ENCODE measurements at regions not wholly inside any gene's neighbourhood (a gene's known extent, or its start where the extent isn't known, plus 50 kb on each side); places are given as distances from the start of the nearest gene placed in this dataset.

DNA sequence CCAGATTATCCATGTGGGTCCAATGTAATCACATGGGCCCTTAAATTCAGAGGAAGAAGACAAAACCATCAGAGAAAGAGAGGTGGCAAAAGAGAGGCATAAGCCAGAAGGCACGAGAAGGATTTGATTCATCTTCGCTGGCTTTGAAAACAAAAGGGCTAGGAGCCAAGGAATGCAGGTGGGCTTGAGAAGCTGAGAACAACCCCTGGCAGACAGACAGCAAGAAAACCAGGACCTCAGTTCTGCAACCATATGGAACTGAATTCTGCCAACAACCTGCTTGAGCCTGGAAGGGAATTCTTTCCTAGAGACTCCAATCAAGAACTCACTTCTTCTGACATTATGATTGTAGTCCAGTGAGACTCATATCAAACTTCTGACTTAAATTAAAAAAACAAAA, 1531.8 kb downstream of the PCDH7 start:
- no peak for DNase-seq
- intact Hi-C loops (cut with DNase I): no loop called here

- no peak for DNase-seq
- intact Hi-C loops (cut with DNase I): no loop called here
Measured at GRCh38 chr4:32254216-32254615, 1534.0 kb downstream of the PCDH7 start.

- no peak for DNase-seq
- intact Hi-C loops (cut with DNase I): no loop called here
Measured at GRCh38 chr4:32258986-32259385, 1538.8 kb downstream of the PCDH7 start.

DNA sequence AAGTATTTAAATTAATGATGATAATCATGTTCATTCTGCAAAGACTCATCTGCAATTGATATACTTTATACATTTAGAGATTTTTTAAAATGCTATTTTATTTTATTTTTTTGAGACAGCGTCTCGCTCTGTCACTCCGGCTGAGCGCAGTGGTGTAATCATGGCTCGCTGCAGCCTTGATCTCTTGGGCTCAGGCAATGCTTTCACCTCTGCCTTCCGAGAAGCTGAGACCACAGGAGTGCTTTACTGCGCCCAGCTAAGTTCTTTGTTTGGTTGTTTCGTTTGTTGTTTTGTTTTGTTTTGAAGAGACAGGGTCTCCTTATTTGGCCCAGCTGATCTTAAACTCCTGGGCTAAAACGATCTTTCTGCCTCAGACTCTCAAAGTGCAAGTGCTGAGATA, 1541.0 kb downstream of the PCDH7 start:
- no peak for DNase-seq
- intact Hi-C loops (cut with DNase I): no loop called here

DNA sequence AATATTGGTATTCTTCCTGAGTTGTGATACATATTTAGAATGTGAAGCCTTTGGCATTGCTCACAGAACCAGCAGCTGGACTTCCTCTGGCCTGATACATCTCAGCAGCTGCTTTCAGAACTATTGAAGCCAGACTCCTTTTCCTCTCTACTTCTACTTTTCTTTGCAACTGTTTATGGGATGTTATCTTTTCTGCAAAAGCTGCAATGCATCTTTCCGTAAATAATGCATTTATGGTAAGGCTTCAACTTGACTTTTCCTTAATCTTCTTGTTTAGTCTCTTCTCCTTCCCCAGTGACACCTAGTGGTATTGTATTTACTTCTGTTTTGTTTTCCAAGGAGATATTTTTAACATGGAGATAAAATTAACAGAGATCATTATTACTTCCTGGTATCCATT, 1548.7 kb downstream of the PCDH7 start:
- DNase-seq: no peak

GRCh38 chr4:32290102-32290501, 1569.9 kb downstream of the PCDH7 start:
- intact Hi-C loops (cut with DNase I): no loop called here
- no peak for DNase-seq

More for the DNA sequence above, 1548.7 kb downstream of the PCDH7 start:
- intact Hi-C loops (cut with DNase I): no loop called here

- intact Hi-C loops (cut with DNase I): no loop called here
- no peak for DNase-seq
Measured at GRCh38 chr4:32318926-32319325, 1598.8 kb downstream of the PCDH7 start.

DNA sequence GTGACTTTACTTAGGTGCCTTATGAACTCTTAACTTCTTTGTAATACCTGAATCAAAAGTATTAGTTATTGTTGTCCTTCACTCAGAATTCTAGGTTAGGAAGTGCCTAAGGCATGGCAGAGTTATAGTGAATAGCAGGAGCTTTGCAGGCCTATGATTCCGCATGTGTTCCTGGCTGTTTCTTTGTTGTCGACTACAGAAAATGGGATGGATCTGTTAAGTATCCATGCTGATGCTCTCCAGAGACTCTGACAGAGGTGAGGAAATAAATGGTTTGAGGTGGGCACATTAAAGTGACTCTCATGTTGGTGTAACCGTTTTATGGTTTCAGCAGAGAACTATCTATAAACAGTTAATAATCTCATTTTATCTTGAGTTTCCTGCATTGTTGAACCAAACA, 1601.3 kb downstream of the PCDH7 start:
- intact Hi-C loops (cut with DNase I): no loop called here

DNA sequence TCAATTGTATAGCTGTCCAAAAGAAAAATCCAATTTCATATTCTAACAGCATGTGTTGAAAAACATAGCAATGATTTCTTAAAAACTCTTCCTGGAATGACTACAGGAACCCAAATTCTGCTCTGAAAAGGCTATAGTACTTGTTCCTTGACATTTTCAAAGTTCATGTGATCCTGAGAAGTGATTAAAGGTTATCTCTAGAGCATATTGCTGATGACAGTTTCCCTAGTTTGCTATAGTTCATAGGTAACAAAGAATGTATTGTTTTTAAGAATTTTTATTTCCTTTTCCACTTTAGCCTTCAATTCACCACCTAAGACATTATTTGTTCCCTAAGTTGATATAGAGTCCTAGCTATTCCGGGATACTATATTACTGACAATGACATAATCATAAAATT, 1614.6 kb downstream of the PCDH7 start:
- DNase-seq: no peak

More for the DNA sequence above, 1601.3 kb downstream of the PCDH7 start:
- DNase-seq: no peak

GRCh38 chr4:32337403-32337802, 1617.2 kb downstream of the PCDH7 start:
- intact Hi-C loops (cut with DNase I): no loop called here
- no peak for DNase-seq

More for the DNA sequence above, 1614.6 kb downstream of the PCDH7 start:
- intact Hi-C loops (cut with DNase I): no loop called here

GRCh38 chr4:32340591-32340990, 1620.4 kb downstream of the PCDH7 start:
- no peak for DNase-seq
- intact Hi-C loops (cut with DNase I): no loop called here

- intact Hi-C loops (cut with DNase I): no loop called here
Measured at GRCh38 chr4:32341342-32341741, 1621.2 kb downstream of the PCDH7 start.

DNA sequence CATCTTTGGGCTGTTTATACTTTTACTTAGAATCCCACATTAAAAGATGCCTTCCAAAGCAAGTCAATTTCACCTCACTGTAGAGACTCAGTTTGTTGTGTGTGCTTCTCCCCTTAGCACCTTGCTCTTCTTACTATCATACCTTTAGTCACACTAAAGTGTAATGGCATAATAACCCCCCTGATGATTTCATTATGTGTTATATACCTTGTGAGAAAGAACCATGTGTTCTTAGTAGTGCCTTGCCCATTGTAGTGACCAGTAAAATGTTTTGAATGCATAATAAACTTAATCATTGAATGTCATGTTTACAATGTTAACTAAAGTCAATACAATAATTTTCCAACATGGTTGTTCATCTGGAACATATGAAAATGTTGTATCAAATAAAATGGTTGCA, 1621.9 kb downstream of the PCDH7 start:
- no peak for DNase-seq
- intact Hi-C loops (cut with DNase I): no loop called here

More at GRCh38 chr4:32341342-32341741, 1621.2 kb downstream of the PCDH7 start:
- no peak for DNase-seq

DNA sequence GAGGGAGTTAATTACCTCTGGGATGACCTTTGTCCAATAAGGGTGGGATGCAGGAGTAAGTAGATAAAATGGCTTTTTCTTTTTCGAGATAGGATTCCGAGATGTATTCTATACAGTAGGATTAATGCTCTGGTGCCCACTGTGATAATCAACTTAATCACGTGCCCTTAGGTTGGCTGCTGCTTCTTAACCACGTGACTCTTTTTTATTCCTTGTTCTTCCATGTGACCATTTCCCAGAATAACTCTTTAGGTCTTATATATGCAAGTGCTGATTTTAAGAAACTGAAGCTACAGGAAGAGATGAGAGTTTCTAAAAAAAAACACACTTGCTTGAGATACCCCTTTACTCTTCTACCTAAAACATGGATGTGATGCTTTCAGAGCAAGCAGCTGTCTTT, 1628.9 kb downstream of the PCDH7 start:
- no peak for DNase-seq
- intact Hi-C loops (cut with DNase I): no loop called here

- DNase-seq: no peak
- intact Hi-C loops (cut with DNase I): no loop called here
Measured at GRCh38 chr4:32374206-32374605, 1654.0 kb downstream of the PCDH7 start.

- no peak for DNase-seq
- intact Hi-C loops (cut with DNase I): no loop called here
Measured at GRCh38 chr4:32393806-32394205, 1673.6 kb downstream of the PCDH7 start.

DNA sequence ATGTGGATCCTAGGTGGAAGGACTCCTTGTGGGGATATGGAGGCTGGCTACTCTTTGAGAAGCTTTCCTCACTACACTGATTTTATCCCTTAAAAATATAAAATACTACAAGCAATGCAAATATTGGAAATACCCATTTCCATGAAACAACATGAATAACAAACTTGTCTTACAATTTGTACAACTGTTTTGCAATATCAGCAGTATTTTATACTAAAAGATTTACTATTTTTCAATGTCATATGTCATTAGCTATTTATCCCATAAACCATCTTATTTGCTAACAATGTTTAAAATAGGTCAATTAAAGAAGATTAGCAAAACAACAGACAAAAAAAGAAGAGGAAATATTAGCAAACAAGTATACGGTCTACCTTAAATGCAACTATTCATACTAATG, 1674.1 kb downstream of the PCDH7 start:
- no peak for DNase-seq
- intact Hi-C loops (cut with DNase I): no loop called here

DNA sequence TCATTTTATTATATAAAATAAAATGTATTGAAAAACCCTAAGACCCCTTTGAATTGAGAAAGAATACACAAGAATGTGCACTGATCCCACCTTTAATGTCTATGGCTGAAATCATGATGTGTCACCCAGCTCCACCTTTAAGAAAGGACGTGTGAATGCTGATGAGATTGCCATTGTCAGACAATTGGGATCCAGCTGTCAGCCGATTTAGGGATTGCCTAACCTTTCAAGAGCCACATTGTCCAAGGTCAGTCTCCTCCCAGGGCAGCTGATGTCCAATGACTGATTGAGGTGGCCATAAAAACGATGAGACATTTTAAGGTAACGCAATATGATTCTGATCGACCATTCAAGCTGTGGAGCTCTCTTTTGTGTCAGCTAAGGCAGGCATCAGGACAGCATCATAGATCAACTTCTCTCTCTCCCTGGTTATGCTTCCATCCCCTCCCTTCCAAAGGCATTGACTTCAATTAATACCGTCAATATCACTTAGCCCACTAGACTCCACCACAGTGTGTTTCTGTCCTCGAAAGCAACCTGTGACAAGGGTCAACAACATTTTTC, 1676.4 kb downstream of the PCDH7 start:
- intact Hi-C loops (cut with DNase I): no loop called here
- DNase-seq: no peak

- intact Hi-C loops (cut with DNase I): no loop called here
- DNase-seq: no peak
Measured at GRCh38 chr4:32400870-32401269, 1680.7 kb downstream of the PCDH7 start.

GRCh38 chr4:32417113-32417704, 1697.0 kb downstream of the PCDH7 start:
- intact Hi-C loops (cut with DNase I): no loop called here
- no peak for DNase-seq

GRCh38 chr4:32423267-32423666, 1703.1 kb downstream of the PCDH7 start:
- DNase-seq: no peak
- intact Hi-C loops (cut with DNase I): no loop called here
